Activated T-helper 1 cell treated with anti-CD3 and anti-CD28 coated beads, Interleukin-12 subunit alpha, Interleukin-12 subunit beta, Interleukin-2, Interleukin-4 antibody, amounts not matched to agents 30 ng/mL and 10 ng/mL and 1 ng/mL, durations not matched to agents 14 hours and 24 hours and 36 hours (primary cell): ENCODE measurements at regions not wholly inside any gene's neighbourhood (a gene's known extent, or its start where the extent isn't known, plus 50 kb on each side); places are given as distances from the start of the nearest gene placed in this dataset.

ENCODE experiments used
- DNase-seq: peaks from one replicate; pipeline ENCODE4 v3.0.0; 2021; ENCODE audit warnings: low spot score
- H3K27ac Mint-ChIP-seq: one replicate; pipeline ENCODE4 v1.8.0; 2021; ENCODE audit warnings: mild to moderate bottlenecking, mixed read lengths
- H3K27me3 Mint-ChIP-seq: one replicate; pipeline ENCODE4 v1.8.0; 2022; ENCODE audit warnings: mild to moderate bottlenecking, moderate library complexity, mixed read lengths; ENCODE audit not compliant: insufficient read depth
- H3K36me3 Mint-ChIP-seq: one replicate; pipeline ENCODE4 v1.8.0; 2021; ENCODE audit warnings: low read depth, mixed read lengths
- H3K4me1 Mint-ChIP-seq: one replicate; pipeline ENCODE4 v1.8.0; 2021; ENCODE audit warnings: low read depth, mixed read lengths
- H3K4me3 Mint-ChIP-seq: one replicate; pipeline ENCODE4 v1.8.0; 2021; ENCODE audit warnings: mild to moderate bottlenecking, moderate library complexity, mixed read lengths
- H3K9me3 Mint-ChIP-seq: one replicate; pipeline ENCODE4 v1.8.0; 2021; ENCODE audit warnings: mixed read lengths
- intact Hi-C: fragments of 100-400 bp; cut with micrococcal nuclease; formaldehyde crosslinking; loops from one replicate; pipeline ENCODE4 v1.15.1; 2024

- no peaks in the 10 kb centered on the region for H3K36me3 Mint-ChIP-seq
- H3K4me1 Mint-ChIP-seq = peaks cover 14% of the 10 kb centered on the region
- DNase-seq = no peak
- intact Hi-C loops = loop anchor here (5.0 kb wide), 1 partner anchor 369 kb away; the partner anchor contains the start of gene BCOR
- H3K4me3 Mint-ChIP-seq = no peak overlapping the region
- no peak overlapping the region for H3K27ac Mint-ChIP-seq
- peaks cover 4% of the 10 kb centered on the region for H3K27me3 Mint-ChIP-seq
- H3K9me3 Mint-ChIP-seq = no peaks in the 10 kb centered on the region
Observed at GRCh38 chrX:40465735-40466551, 114.8 kb upstream of the ATP6AP2 start.

- Mint-ChIP-seq H3K27ac (no peak overlapping the region), H3K36me3 (no peaks in the 10 kb centered on the region), H3K4me3 (no peak overlapping the region), H3K27me3 (peaks cover 2% of the 10 kb centered on the region), H3K4me1 (peaks cover 3% of the 10 kb centered on the region), H3K9me3 (no peaks in the 10 kb centered on the region)
- DNase-seq = no peak
- intact Hi-C loops = no loop called here
Observed at GRCh38 chrX:40462795-40463194, 118.0 kb upstream of the ATP6AP2 start.

DNA sequence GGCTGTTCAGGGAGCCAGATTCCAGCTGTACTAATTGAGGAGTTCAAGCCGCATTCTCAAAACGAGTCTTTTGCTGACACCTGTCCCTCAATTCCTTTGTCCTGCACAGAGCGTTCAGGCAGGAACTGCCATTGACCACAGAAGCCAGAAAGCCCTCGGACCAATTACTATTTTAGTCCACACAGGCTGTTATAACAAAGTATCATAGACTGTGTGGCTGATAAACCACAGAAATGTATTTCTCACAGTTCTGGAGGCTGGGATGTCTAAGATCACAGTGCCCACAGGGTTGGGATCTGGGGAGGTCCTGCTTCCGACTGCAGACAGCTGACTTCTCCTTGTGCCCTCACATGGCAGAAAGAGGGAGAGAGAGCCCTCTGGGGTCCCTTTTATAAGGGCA is 119.8 kb upstream of the ATP6AP2 start:
- no peaks in the 10 kb centered on the region for H3K9me3 Mint-ChIP-seq
- intact Hi-C loops = no loop called here
- no peak overlapping the region for H3K27ac Mint-ChIP-seq
- H3K4me1 Mint-ChIP-seq = no peaks in the 10 kb centered on the region
- peaks cover 2% of the 10 kb centered on the region for H3K27me3 Mint-ChIP-seq
- no peak overlapping the region for H3K4me3 Mint-ChIP-seq
- no peaks in the 10 kb centered on the region for H3K36me3 Mint-ChIP-seq
- DNase-seq = no peak

DNA sequence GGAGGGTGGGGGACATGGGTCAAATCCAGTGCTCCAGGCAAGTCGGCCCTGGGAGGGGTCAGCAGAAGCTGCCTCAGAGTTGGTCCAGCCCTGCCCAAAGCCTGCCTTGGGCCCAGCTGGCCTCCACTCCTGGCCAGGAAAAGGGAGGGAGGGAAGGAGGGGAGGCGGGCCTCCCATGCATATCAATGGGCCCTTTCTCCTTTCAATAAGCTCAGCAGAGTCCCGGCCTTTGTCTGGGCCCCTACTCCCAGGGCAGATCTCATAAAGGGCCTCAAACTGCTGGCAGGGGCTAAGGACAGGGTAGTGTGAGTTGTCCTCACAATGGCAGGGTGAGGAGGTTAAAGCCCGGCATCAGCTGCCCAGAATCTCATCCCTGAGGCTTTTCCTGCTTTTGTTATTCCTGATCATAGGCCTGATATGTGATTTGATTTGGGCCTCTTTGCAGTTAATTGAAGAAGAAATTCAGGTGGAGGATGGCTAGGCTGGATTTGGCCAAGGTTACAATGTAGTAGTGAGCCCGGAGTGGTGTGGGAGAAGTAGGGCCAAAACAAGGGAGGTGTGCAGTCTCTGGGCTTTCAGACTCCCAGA is 121.1 kb upstream of the ATP6AP2 start:
- H3K4me3 Mint-ChIP-seq = no peak overlapping the region
- DNase-seq = no peak
- H3K9me3 Mint-ChIP-seq = no peaks in the 10 kb centered on the region
- intact Hi-C loops = no loop called here
- no peaks in the 10 kb centered on the region for H3K4me1 Mint-ChIP-seq
- H3K27me3 Mint-ChIP-seq = peaks cover 2% of the 10 kb centered on the region
- no peaks in the 10 kb centered on the region for H3K36me3 Mint-ChIP-seq
- no peak overlapping the region for H3K27ac Mint-ChIP-seq

GRCh38 chrX:40457406-40457805 is 123.4 kb upstream of the ATP6AP2 start:
- Mint-ChIP-seq H3K27me3 (peaks cover 3% of the 10 kb centered on the region), H3K36me3 (no peaks in the 10 kb centered on the region), H3K9me3 (no peaks in the 10 kb centered on the region), H3K4me3 (no peak overlapping the region), H3K27ac (no peak overlapping the region), H3K4me1 (no peaks in the 10 kb centered on the region)
- intact Hi-C loops = no loop called here
- DNase-seq = no peak

DNA sequence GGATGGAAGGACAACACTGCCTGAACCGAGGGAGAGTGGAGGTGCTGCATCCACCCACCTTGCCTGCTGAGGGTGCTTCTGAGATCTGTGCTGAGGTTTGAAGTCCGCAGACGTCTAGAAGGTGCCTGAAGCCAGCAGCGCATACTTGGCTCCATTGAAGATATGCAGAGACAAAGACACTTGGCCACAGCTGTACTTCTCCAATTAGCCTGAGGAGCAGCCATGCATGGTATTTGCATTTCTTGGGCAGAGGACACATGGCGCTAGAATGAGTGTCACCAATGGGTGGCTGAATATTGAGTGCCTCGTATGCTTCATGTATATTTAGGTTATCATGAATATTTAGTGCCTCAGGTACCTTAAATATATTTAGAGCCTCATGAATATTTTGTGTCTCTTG is 128.7 kb upstream of the ATP6AP2 start:
- H3K4me1 Mint-ChIP-seq = peaks cover 5% of the 10 kb centered on the region
- no peak for DNase-seq
- intact Hi-C loops = no loop called here

DNA sequence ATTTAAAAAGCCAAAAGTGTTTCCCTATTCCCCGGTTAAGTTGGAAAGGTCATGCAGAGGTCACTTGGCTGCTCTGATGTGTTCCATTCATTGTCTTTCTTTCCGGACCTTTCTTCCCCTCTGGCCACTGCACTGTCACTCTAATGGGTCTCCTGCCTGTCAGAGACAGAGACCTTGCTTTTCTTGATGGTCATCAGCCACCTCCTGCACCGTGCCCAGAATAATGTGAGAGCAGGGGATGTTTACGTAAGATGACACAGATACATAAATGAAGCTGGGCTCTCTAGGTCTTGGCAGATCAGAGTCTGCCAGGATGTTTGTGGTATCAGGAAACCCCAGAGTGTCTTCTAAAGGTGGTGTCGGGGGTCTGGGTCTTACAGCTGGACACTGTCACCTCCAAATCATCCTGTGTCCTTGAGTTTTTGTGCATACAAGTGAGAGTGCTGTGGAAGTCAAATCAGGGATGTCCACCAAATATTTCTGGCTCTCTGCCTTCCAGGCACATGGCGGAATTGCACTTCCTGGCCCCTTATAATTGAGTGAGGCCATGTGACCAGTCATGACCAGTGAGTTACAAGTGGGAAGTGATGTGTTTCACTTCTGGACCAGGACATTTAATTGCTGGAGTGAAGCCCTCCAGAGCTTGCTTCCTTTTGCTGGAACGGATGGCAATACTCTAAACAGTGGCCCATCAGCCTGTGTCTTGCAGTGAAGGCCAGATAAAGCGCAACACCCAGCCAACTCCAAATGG is 130.6 kb upstream of the ATP6AP2 start:
- DNase-seq = no peak
- Mint-ChIP-seq H3K4me3 (no peak overlapping the region), H3K36me3 (no peaks in the 10 kb centered on the region), H3K27ac (no peak overlapping the region), H3K9me3 (no peaks in the 10 kb centered on the region), H3K4me1 (peaks cover 5% of the 10 kb centered on the region), H3K27me3 (peaks cover 5% of the 10 kb centered on the region)
- intact Hi-C loops = no loop called here

More for the DNA sequence above, 128.7 kb upstream of the ATP6AP2 start:
- no peaks in the 10 kb centered on the region for H3K36me3 Mint-ChIP-seq
- peaks cover 5% of the 10 kb centered on the region for H3K27me3 Mint-ChIP-seq
- no peak overlapping the region for H3K4me3 Mint-ChIP-seq
- no peaks in the 10 kb centered on the region for H3K9me3 Mint-ChIP-seq
- no peak overlapping the region for H3K27ac Mint-ChIP-seq

DNA sequence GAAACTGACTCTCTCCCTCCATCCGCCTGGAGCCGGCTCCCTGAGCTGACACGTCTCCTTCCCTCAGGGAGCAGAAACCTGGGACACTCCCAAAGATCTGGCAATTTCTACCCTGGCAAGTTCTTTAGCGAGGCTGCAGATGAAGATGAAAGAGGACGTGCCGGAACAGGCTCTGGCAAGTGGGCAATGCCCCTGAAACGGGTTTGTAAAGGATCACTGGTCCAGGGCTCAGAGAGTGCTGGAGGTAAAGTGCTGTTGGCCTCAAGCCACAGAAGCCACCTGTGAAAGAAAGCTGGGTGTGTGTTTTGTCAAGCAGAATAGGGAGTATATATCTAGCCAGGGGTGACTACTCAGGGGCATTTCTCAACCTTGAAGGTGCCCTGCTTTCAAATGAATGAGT is 131.4 kb upstream of the ATP6AP2 start:
- intact Hi-C loops = no loop called here
- Mint-ChIP-seq H3K4me1 (peaks cover 5% of the 10 kb centered on the region), H3K27me3 (peaks cover 5% of the 10 kb centered on the region), H3K27ac (no peak overlapping the region), H3K4me3 (no peak overlapping the region), H3K36me3 (no peaks in the 10 kb centered on the region), H3K9me3 (no peaks in the 10 kb centered on the region)
- no peak for DNase-seq

- Mint-ChIP-seq H3K36me3 (no peaks in the 10 kb centered on the region), H3K27me3 (peaks cover 5% of the 10 kb centered on the region), H3K27ac (no peak overlapping the region), H3K9me3 (no peaks in the 10 kb centered on the region), H3K4me3 (no peak overlapping the region), H3K4me1 (peaks cover 5% of the 10 kb centered on the region)
- no peak for DNase-seq
- intact Hi-C loops = no loop called here
Observed at GRCh38 chrX:40448793-40449192, 132.0 kb upstream of the ATP6AP2 start.

- no peak for DNase-seq
- H3K9me3 Mint-ChIP-seq = no peaks in the 10 kb centered on the region
- H3K4me1 Mint-ChIP-seq = peaks cover 5% of the 10 kb centered on the region
- intact Hi-C loops = no loop called here
- no peak overlapping the region for H3K4me3 Mint-ChIP-seq
- H3K36me3 Mint-ChIP-seq = no peaks in the 10 kb centered on the region
- H3K27me3 Mint-ChIP-seq = peaks cover 2% of the 10 kb centered on the region
- H3K27ac Mint-ChIP-seq = no peak overlapping the region
Observed at GRCh38 chrX:40446921-40447320, 133.8 kb upstream of the ATP6AP2 start.

DNA sequence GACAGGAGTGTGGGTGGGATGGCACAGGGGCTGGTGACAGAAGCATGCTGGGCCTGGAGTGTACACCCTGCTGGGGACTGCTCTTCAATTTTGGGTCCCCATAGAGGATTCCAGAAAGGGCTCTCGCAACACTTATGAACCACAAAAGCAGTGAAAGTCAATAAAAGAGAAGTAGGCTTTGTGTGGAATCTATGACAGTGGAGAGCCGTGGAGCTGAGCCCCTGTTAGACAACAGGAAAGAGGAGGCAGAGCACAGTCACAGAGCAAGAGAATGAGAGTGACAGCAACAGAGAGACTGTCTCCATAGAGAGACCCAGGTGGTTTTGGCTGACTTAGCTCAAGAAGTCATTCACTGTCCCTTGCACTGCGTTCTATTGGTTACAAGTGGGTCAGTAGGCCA is 135.1 kb upstream of the ATP6AP2 start:
- H3K36me3 Mint-ChIP-seq = no peaks in the 10 kb centered on the region
- no peak for DNase-seq
- peaks cover 2% of the 10 kb centered on the region for H3K27me3 Mint-ChIP-seq
- intact Hi-C loops = no loop called here
- H3K9me3 Mint-ChIP-seq = no peaks in the 10 kb centered on the region
- no peak overlapping the region for H3K27ac Mint-ChIP-seq
- peaks cover 5% of the 10 kb centered on the region for H3K4me1 Mint-ChIP-seq
- H3K4me3 Mint-ChIP-seq = no peak overlapping the region

DNA sequence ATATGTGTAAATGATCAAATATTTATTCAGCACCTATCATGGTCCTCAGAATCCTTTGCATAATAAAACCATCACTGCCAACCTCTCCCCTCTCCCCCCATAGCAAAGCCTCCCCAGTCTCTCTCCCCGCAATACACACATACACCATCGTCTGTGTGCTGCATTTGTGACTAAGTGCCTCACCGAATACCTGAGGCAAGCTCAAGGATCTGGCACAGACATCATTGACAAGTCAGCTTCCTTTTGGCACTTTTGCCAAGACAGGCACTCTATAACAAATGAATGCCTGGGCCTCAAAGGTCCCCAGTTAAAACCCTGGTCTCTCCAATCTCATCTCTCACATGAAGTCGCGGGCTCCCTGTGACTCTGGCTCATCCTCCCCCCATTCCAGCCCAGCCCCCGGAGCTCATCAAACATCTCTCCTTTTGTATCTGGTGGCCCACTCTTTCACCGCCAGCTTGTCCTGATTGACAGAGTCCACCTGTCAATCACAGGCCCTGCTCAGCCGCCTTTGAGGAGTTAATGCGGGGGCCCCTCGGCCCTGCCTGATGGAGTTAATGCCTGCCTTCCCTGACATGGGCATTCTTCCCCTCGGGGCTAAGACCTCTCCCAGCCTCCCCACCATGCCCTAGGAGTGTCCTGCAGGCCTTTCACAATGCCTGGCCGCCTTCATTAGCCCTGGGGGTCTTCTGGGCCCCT is 135.8 kb upstream of the ATP6AP2 start:
- no peaks in the 10 kb centered on the region for H3K36me3 Mint-ChIP-seq
- peaks cover 4% of the 10 kb centered on the region for H3K4me1 Mint-ChIP-seq
- H3K27ac Mint-ChIP-seq = no peak overlapping the region
- DNase-seq = no peak
- peaks cover 2% of the 10 kb centered on the region for H3K27me3 Mint-ChIP-seq
- no peak overlapping the region for H3K4me3 Mint-ChIP-seq
- H3K9me3 Mint-ChIP-seq = no peaks in the 10 kb centered on the region
- intact Hi-C loops = no loop called here

GRCh38 chrX:40444133-40444532 is 136.6 kb upstream of the ATP6AP2 start:
- peaks cover 7% of the 10 kb centered on the region for H3K4me1 Mint-ChIP-seq
- no peaks in the 10 kb centered on the region for H3K36me3 Mint-ChIP-seq
- no peak for DNase-seq
- no peaks in the 10 kb centered on the region for H3K9me3 Mint-ChIP-seq
- H3K27ac Mint-ChIP-seq = no peak overlapping the region
- intact Hi-C loops = no loop called here
- H3K4me3 Mint-ChIP-seq = no peak overlapping the region
- peaks cover 2% of the 10 kb centered on the region for H3K27me3 Mint-ChIP-seq
